Endothelial cell of umbilical vein (primary cell): ENCODE measurements at regions not wholly inside any gene's neighbourhood (a gene's known extent, or its start where the extent isn't known, plus 50 kb on each side); places are given as distances from the start of the nearest gene placed in this dataset.

Experiments used
- EZH2 ChIP-seq: IDR thresholded peaks from 2 replicates; pipeline ENCODE4 v1.6.1; 2012; ENCODE audit warnings: borderline replicate concordance, low read depth, mild to moderate bottlenecking, moderate library complexity, low read length, inconsistent platforms; ENCODE audit not compliant: severe bottlenecking
- MAX ChIP-seq: IDR thresholded peaks from 2 replicates; pipeline ENCODE4 v1.6.1; 2011; ENCODE audit not compliant: insufficient read depth, insufficient read length
- POLR2A ChIP-seq: IDR thresholded peaks from 2 replicates; pipeline ENCODE4 v1.6.1; 2012; ENCODE audit warnings: low read depth, mild to moderate bottlenecking, control low read depth, low read length
- TF ChIP-seq, protein P1 (sequence below), 2 donors: IDR thresholded peaks; 1 replicate in 1 of 2; 2 replicates in 1 of 2; pipeline ENCODE4 v1.5.1; 2011; ENCODE audit warnings: low read length in 2 of 2, mild to moderate bottlenecking in 2 of 2, moderate library complexity in 2 of 2, control low read depth in 1 of 2, inconsistent platforms in 1 of 2, low read depth in 1 of 2; ENCODE audit not compliant: insufficient read depth in 1 of 2; ENCODE audit errors: extremely low read depth in 1 of 2

DNA sequence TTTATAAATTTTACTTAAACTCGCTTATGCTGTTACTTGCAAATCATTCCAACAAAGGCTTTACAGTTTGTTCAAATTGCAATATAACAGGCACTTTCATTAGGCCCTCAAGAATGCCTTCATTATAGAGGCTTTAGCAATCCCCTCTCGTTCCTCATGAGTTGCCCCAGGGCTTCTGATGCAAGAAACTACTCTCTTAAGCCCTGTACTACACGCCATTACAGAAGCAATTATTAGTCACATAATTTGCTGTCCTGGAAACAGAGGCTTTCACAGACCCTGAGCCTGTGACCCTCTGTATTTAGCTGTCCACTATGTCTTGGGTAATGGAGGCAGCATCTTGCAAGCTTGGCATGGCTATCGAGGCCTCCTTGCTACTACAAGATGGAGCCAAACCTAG lies 965.9 kb upstream of the DIAPH2 start:
- no peak for TF ChIP-seq MAX
- TF ChIP-seq POLR2A: no peak
- TF ChIP-seq, protein P1, sequence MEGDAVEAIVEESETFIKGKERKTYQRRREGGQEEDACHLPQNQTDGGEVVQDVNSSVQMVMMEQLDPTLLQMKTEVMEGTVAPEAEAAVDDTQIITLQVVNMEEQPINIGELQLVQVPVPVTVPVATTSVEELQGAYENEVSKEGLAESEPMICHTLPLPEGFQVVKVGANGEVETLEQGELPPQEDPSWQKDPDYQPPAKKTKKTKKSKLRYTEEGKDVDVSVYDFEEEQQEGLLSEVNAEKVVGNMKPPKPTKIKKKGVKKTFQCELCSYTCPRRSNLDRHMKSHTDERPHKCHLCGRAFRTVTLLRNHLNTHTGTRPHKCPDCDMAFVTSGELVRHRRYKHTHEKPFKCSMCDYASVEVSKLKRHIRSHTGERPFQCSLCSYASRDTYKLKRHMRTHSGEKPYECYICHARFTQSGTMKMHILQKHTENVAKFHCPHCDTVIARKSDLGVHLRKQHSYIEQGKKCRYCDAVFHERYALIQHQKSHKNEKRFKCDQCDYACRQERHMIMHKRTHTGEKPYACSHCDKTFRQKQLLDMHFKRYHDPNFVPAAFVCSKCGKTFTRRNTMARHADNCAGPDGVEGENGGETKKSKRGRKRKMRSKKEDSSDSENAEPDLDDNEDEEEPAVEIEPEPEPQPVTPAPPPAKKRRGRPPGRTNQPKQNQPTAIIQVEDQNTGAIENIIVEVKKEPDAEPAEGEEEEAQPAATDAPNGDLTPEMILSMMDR (IDR thresholded peaks at IDR 0.05; ENCODE audit: extremely low read depth in 1 of 2, insufficient read depth in 1 of 2, low read depth in 1 of 2, low read length in 2 of 2): no peak
- no peak for TF ChIP-seq EZH2
